DMS 273 (cell line): ENCODE measurements at regions not wholly inside any gene's neighbourhood (a gene's known extent, or its start where the extent isn't known, plus 50 kb on each side); places are given as distances from the start of the nearest gene placed in this dataset.

Experiments
- DNase-seq: peaks from one replicate; lab custom pipeline; 2025; ENCODE audit not compliant: unreplicated experiment; lab: John Stamatoyannopoulos, UW

GRCh38 chr15:85306946-85307686, 73.3 kb upstream of the AKAP13 start:
- peak; percentile 33 for DNase-seq

- no peak for DNase-seq
Measured at GRCh38 chr15:85307687-85308045, 72.7 kb upstream of the AKAP13 start.

- no peak for DNase-seq
Measured at GRCh38 chr15:85311647-85312046, 68.8 kb upstream of the AKAP13 start.

- DNase-seq, result peak; percentile 8
Measured at GRCh38 chr15:85312486-85312885, 67.9 kb upstream of the AKAP13 start.

GRCh38 chr15:85312929-85313331, 67.5 kb upstream of the AKAP13 start:
- DNase-seq, result no peak

GRCh38 chr15:85313339-85313738, 67.1 kb upstream of the AKAP13 start:
- no peak for DNase-seq

GRCh38 chr15:85314146-85314545, 66.3 kb upstream of the AKAP13 start:
- no peak for DNase-seq

GRCh38 chr15:85314633-85315032, 65.8 kb upstream of the AKAP13 start:
- DNase-seq, result no peak

GRCh38 chr15:85316244-85316934, 64.0 kb upstream of the AKAP13 start:
- no peak for DNase-seq

GRCh38 chr15:85318048-85318731, 62.2 kb upstream of the AKAP13 start:
- peak; percentile 2 for DNase-seq

GRCh38 chr15:85318732-85319076, 61.7 kb upstream of the AKAP13 start:
- no peak for DNase-seq

- DNase-seq, result no peak
Measured at GRCh38 chr15:85324202-85324601, 56.2 kb upstream of the AKAP13 start.

GRCh38 chr15:85325834-85326233, 54.6 kb upstream of the AKAP13 start:
- DNase-seq, result no peak

GRCh38 chr15:85326291-85326690, 54.1 kb upstream of the AKAP13 start:
- DNase-seq, result no peak

GRCh38 chr15:85327820-85328219, 52.6 kb upstream of the AKAP13 start:
- DNase-seq, result no peak

- peak; percentile 15 for DNase-seq
Measured at GRCh38 chr15:85329561-85330422, 50.6 kb upstream of the AKAP13 start.
